H9 (cell line): ENCODE measurements at regions not wholly inside any gene's neighbourhood (a gene's known extent, or its start where the extent isn't known, plus 50 kb on each side); places are given as distances from the start of the nearest gene placed in this dataset.

Source experiments
- DNase-seq: peaks from one replicate; pipeline ENCODE4 v3.0.0-alpha.2; 2017
- H2AFZ ChIP-seq: one replicate; pipeline ENCODE4 v1.6.1; 2013; ENCODE audit warnings: mild to moderate bottlenecking, low read length, control low read depth, moderate library complexity
- H2AK5ac ChIP-seq: 2 replicates; pipeline ENCODE4 v1.6.1; 2013; ENCODE audit warnings: low read length, control low read depth, mixed read lengths; ENCODE audit not compliant: insufficient read length
- H2BK120ac ChIP-seq: one replicate; pipeline ENCODE4 v1.6.1; 2013; ENCODE audit warnings: low read depth, mild to moderate bottlenecking, low read length, control low read depth, inconsistent platforms; ENCODE audit not compliant: poor library complexity, severe bottlenecking
- H2BK12ac ChIP-seq: 2 replicates; pipeline ENCODE4 v1.6.1; 2013; ENCODE audit warnings: low read length, control low read depth, mixed read lengths, low read depth; ENCODE audit not compliant: insufficient read length
- H2BK15ac ChIP-seq: 2 replicates; pipeline ENCODE4 v1.6.1; 2013; ENCODE audit warnings: low read depth, low read length, control low read depth
- H2BK20ac ChIP-seq: one replicate; pipeline ENCODE4 v1.6.1; 2013; ENCODE audit warnings: low read depth, mild to moderate bottlenecking, low read length, control low read depth, inconsistent platforms; ENCODE audit not compliant: poor library complexity, severe bottlenecking
- H2BK5ac ChIP-seq: 2 replicates; pipeline ENCODE4 v1.6.1; 2013; ENCODE audit warnings: low read length, control low read depth, mixed read lengths; ENCODE audit not compliant: insufficient read length
- H3K14ac ChIP-seq: 2 replicates; pipeline ENCODE4 v1.6.1; 2013; ENCODE audit warnings: low read length, control low read depth; ENCODE audit not compliant: insufficient read depth
- H3K18ac ChIP-seq: 2 replicates; pipeline ENCODE4 v1.6.1; 2013; ENCODE audit warnings: low read depth, mild to moderate bottlenecking, mixed read lengths, low read length, control low read depth; ENCODE audit not compliant: insufficient read length
- H3K23ac ChIP-seq: 2 replicates; pipeline ENCODE4 v1.6.1; 2013; ENCODE audit warnings: low read length, control low read depth, mixed read lengths, low read depth; ENCODE audit not compliant: insufficient read length
- H3K23me2 ChIP-seq: 2 replicates; pipeline ENCODE4 v1.6.1; 2013; ENCODE audit warnings: low read depth, mild to moderate bottlenecking, mixed read lengths, low read length, control low read depth; ENCODE audit not compliant: insufficient read length, poor library complexity, severe bottlenecking
- H3K27ac ChIP-seq: 2 replicates; pipeline ENCODE4 v1.5.1; 2013; ENCODE audit warnings: low read length, control low read depth, mixed read lengths, low read depth; ENCODE audit not compliant: insufficient read length
- H3K27me3 ChIP-seq: 2 replicates; pipeline ENCODE4 v1.6.1; 2013; ENCODE audit warnings: low read length, control low read depth, inconsistent platforms; ENCODE audit not compliant: insufficient read depth
- H3K4ac ChIP-seq: 2 replicates; pipeline ENCODE4 v1.6.1; 2013; ENCODE audit warnings: low read depth, mild to moderate bottlenecking, control low read depth, inconsistent platforms, low read length, moderate library complexity
- H3K4me1 ChIP-seq: 2 replicates; pipeline ENCODE4 v1.6.1; 2013; ENCODE audit warnings: low read length, control low read depth, inconsistent platforms; ENCODE audit not compliant: insufficient read depth
- H3K4me2 ChIP-seq: 2 replicates; pipeline ENCODE4 v1.6.1; 2013; ENCODE audit warnings: low read length, control low read depth, mixed read lengths; ENCODE audit not compliant: insufficient read length, insufficient read depth
- H3K56ac ChIP-seq: 2 replicates; pipeline ENCODE4 v1.6.1; 2013; ENCODE audit warnings: low read depth, mild to moderate bottlenecking, mixed read lengths, low read length, control low read depth; ENCODE audit not compliant: insufficient read length
- H3K79me1 ChIP-seq: 2 replicates; pipeline ENCODE4 v1.6.1; 2013; ENCODE audit warnings: low read depth, mild to moderate bottlenecking, moderate library complexity, low read length, control low read depth, inconsistent platforms; ENCODE audit not compliant: insufficient read depth, poor library complexity, severe bottlenecking
- H3K79me2 ChIP-seq: 2 replicates; pipeline ENCODE4 v1.6.1; 2013; ENCODE audit warnings: low read length, control low read depth, inconsistent platforms; ENCODE audit not compliant: insufficient read depth
- H3K9ac ChIP-seq: 2 replicates; pipeline ENCODE4 v1.6.1; 2013; ENCODE audit warnings: low read length, control low read depth, mixed read lengths; ENCODE audit not compliant: insufficient read length; ENCODE audit errors: extremely low read depth
- H3K9me3 ChIP-seq: one replicate; pipeline ENCODE4 v1.6.1; 2013; ENCODE audit warnings: low read depth, low read length, inconsistent platforms; ENCODE audit not compliant: control insufficient read depth
- H3T11ph ChIP-seq: one replicate; pipeline ENCODE4 v1.6.1; 2013; ENCODE audit warnings: mild to moderate bottlenecking, low read length, control low read depth, inconsistent platforms
- H4K20me1 ChIP-seq: one replicate; pipeline ENCODE4 v1.6.1; 2013; ENCODE audit not compliant: control insufficient read depth, insufficient read length, insufficient read depth
- H4K5ac ChIP-seq: 2 replicates; pipeline ENCODE4 v1.6.1; 2013; ENCODE audit warnings: low read depth, mild to moderate bottlenecking, mixed read lengths, low read length, control low read depth; ENCODE audit not compliant: insufficient read length
- H4K8ac ChIP-seq: replicated peaks from 2 replicates; pipeline ENCODE4 v1.6.1; 2013; ENCODE audit warnings: low read length, control low read depth, mixed read lengths, low read depth; ENCODE audit not compliant: insufficient read length
- H4K91ac ChIP-seq: 2 replicates; pipeline ENCODE4 v1.6.1; 2013; ENCODE audit warnings: low read depth, mild to moderate bottlenecking, moderate library complexity, mixed read lengths, low read length, control low read depth; ENCODE audit not compliant: insufficient read length
- H3K27ac Mint-ChIP-seq, 3 experiments: 2 replicates in 2 of 3; 3 replicates in 1 of 3; pipeline ENCODE4 v1.8.0; 2020 to 2021; ENCODE audit warnings: mixed read lengths in 3 of 3, mild to moderate bottlenecking in 1 of 3, moderate library complexity in 1 of 3
- H3K27me3 Mint-ChIP-seq: 2 replicates; pipeline ENCODE4 v1.8.0; 2021; ENCODE audit warnings: low read depth, mild to moderate bottlenecking, moderate library complexity, mixed read lengths
- H3K36me3 Mint-ChIP-seq, 3 experiments: 2 replicates in 2 of 3; 3 replicates in 1 of 3; pipeline ENCODE4 v1.8.0; 2020 to 2021; ENCODE audit warnings: low read depth in 3 of 3, mixed read lengths in 3 of 3; ENCODE audit not compliant: insufficient read depth in 1 of 3
- H3K4me1 Mint-ChIP-seq, 2 experiments: 2 replicates each; pipeline ENCODE4 v1.8.0; 2020; ENCODE audit warnings: mixed read lengths in 2 of 2
- H3K4me3 Mint-ChIP-seq, 2 experiments: 2 replicates in 1 of 2; 3 replicates in 1 of 2; pipeline ENCODE4 v1.8.0; 2020 to 2021; ENCODE audit warnings: mild to moderate bottlenecking in 2 of 2, mixed read lengths in 2 of 2, moderate library complexity in 1 of 2
- H3K9me3 Mint-ChIP-seq, 2 experiments: 2 replicates in 1 of 2; 3 replicates in 1 of 2; pipeline ENCODE4 v1.8.0; 2020; ENCODE audit warnings: mild to moderate bottlenecking in 2 of 2, mixed read lengths in 2 of 2, moderate library complexity in 1 of 2
- CTCF ChIP-seq: fragments of 200-600 bp; sonication (generic); conservative IDR thresholded peaks from 3 replicates; pipeline ENCODE4 v1.8.0; 2021; ENCODE audit warnings: antibody characterized with exemption, mild to moderate bottlenecking
- WGBS: extraction: QIAGEN DNeasy Blood & Tissue Kit; methylation state at CpG from one replicate; pipeline ENCODE4 v1.1.7; 2013; ENCODE audit warnings: missing lambda C conversion rate, low lambda C conversion rate, mixed read lengths; ENCODE audit not compliant: insufficient read length; ENCODE audit errors: extremely low coverage; 5-methylcytosine and 5-hydroxymethylcytosine counted together

GRCh38 chr9:100673249-100673648 is 95.4 kb downstream of the CAVIN4 start:
- H4K5ac ChIP-seq, result no peak overlapping the region
- H4K8ac ChIP-seq, result no peak overlapping the region
- no peaks in the 10 kb centered on the region for H3K27me3 ChIP-seq
- no peak overlapping the region for H2BK120ac ChIP-seq
- no peak overlapping the region for H2BK15ac ChIP-seq
- H3K27ac Mint-ChIP-seq, result no peak overlapping the region
- H3K4me2 ChIP-seq, result no peak overlapping the region
- no peak overlapping the region for H3K4ac ChIP-seq
- H3K56ac ChIP-seq, result no peak overlapping the region
- no peak overlapping the region for H3K27ac ChIP-seq
- peaks cover 0 to 6% (median 4%) of the 10 kb centered on the region in 3 experiments; a peak in 3 of 7 replicates for H3K36me3 Mint-ChIP-seq
- peaks cover 4% of the 10 kb centered on the region for H3K9me3 ChIP-seq
- H3K9ac ChIP-seq, result no peak overlapping the region
- no peak overlapping the region for H3K4me3 Mint-ChIP-seq
- no peak overlapping the region for H3K23ac ChIP-seq
- H3K9me3 Mint-ChIP-seq, result peaks cover 5 to 9% of the 10 kb centered on the region in 2 experiments; a peak in 4 of 5 replicates
- H2BK12ac ChIP-seq, result no peak overlapping the region
- TF ChIP-seq CTCF, result no peak
- H2BK20ac ChIP-seq, result no peak overlapping the region
- H3T11ph ChIP-seq, result no peak overlapping the region
- H4K20me1 ChIP-seq, result no peaks in the 10 kb centered on the region
- H4K91ac ChIP-seq, result no peak overlapping the region
- no peak overlapping the region for H3K14ac ChIP-seq
- H3K79me1 ChIP-seq, result no peaks in the 10 kb centered on the region
- no peak overlapping the region for H3K18ac ChIP-seq
- DNase-seq, result no peak
- H2BK5ac ChIP-seq, result no peak overlapping the region
- no peaks in the 10 kb centered on the region for H3K27me3 Mint-ChIP-seq
- H3K23me2 ChIP-seq, result no peaks in the 10 kb centered on the region
- H3K4me1 Mint-ChIP-seq, result peaks cover 32 to 35% of the 10 kb centered on the region in 2 experiments
- H2AK5ac ChIP-seq, result no peak overlapping the region
- WGBS, result no CpG with 5 or more reads among the region's 2 CpGs
- H2AFZ ChIP-seq, result no peak overlapping the region
- no peaks in the 10 kb centered on the region for H3K79me2 ChIP-seq
- H3K4me1 ChIP-seq, result peaks cover 10% of the 10 kb centered on the region
